Breast epithelium (tissue), 4 donors: ENCODE measurements at regions not wholly inside any gene's neighbourhood (a gene's known extent, or its start where the extent isn't known, plus 50 kb on each side); places are given as distances from the start of the nearest gene placed in this dataset.

Experiments used
- DNase-seq, 2 donors: peaks; one replicate each; pipeline ENCODE4 v3.0.0-alpha.2; 2019; ENCODE audit warnings: low spot score in 2 of 2
- H3K27ac ChIP-seq, 2 donors: fragments of 200-600 bp; sonication (generic) in 1 of 2; one replicate each; pipeline ENCODE4 v1.5.1; 2016 to 2019; ENCODE audit warnings: mild to moderate bottlenecking in 1 of 2
- H3K27me3 ChIP-seq, 2 donors: fragments of 200-600 bp; sonication (generic) in 1 of 2; one replicate each; pipeline versions ENCODE4 v1.5.1 to v1.6.0; 2017 to 2019; ENCODE audit warnings: control low read depth in 1 of 2, mild to moderate bottlenecking in 1 of 2
- H3K36me3 ChIP-seq: fragments of 200-600 bp; one replicate; pipeline ENCODE4 v1.5.1; 2019
- H3K4me1 ChIP-seq, 2 donors: fragments of 200-600 bp; sonication (generic); one replicate each; pipeline ENCODE4 v1.5.1; 2016 to 2019; ENCODE audit warnings: control low read depth in 1 of 2
- H3K4me3 ChIP-seq, 3 donors: fragments of 200-600 bp; sonication (generic); 1 replicate in 2 of 3; 2 replicates in 1 of 3; pipeline ENCODE4 v1.5.1; 2016 to 2019; ENCODE audit warnings: mild to moderate bottlenecking in 3 of 3, moderate library complexity in 2 of 3
- H3K9me3 ChIP-seq, 2 donors: fragments of 200-600 bp; sonication (generic) in 1 of 2; one replicate each; pipeline ENCODE4 v1.5.1; 2016 to 2019; ENCODE audit warnings: control low read depth in 1 of 2
- POLR2A ChIP-seq: fragments of 450-650 bp; IDR thresholded peaks from one replicate; pipeline ENCODE4 v1.6.1; 2016; ENCODE audit warnings: antibody characterized with exemption, mild to moderate bottlenecking, moderate library complexity
- POLR2AphosphoS5 ChIP-seq, 3 donors: sonication (generic); formaldehyde crosslinking; IDR thresholded peaks; one replicate each; pipeline ENCODE4 v1.6.1; 2017; ENCODE audit warnings: antibody characterized with exemption in 3 of 3
- intact Hi-C: fragments of 100-400 bp; cut with DNase I; formaldehyde crosslinking; loops from one replicate; pipeline ENCODE4 v1.15.1; 2023; ENCODE audit warnings: low total_unique reads
- TF ChIP-seq, protein P1 (sequence below), 3 donors: fragments of 450-650 bp; IDR thresholded peaks; one replicate each; pipeline ENCODE4 v1.5.1; 2016 to 2017; ENCODE audit warnings: antibody characterized with exemption in 3 of 3, mild to moderate bottlenecking in 3 of 3, moderate library complexity in 3 of 3

DNA sequence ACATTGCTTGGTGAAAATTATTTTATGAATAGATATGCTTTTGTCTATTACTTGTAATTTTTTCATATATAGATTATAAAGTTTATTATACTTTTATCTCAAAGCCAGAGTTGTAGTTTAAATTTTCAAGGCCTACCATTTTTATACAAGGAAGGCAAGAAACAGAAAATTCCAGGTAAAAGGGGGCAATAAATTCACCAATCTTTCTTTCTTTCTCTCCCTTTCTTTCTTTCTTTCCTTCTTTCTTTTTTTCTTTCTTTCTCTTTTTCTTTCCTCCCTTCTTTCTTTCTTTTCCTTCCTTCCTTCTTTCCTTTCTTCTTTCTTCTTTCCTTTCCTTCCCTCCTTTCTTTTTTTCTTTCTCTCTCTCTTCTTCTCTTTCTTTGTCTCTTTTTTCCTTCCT is 529.4 kb downstream of the PCDH17 start:
- Histone ChIP-seq H3K36me3 (no peaks in the 10 kb centered on the region), H3K9me3 (no peaks in the 10 kb centered on the region), H3K4me1 (no peaks in the 10 kb centered on the region), H3K27me3 (no peaks in the 10 kb centered on the region), H3K4me3 (no peak overlapping the region), H3K27ac (no peak overlapping the region)
- intact Hi-C loops, result no loop called here
- TF ChIP-seq, protein P1, sequence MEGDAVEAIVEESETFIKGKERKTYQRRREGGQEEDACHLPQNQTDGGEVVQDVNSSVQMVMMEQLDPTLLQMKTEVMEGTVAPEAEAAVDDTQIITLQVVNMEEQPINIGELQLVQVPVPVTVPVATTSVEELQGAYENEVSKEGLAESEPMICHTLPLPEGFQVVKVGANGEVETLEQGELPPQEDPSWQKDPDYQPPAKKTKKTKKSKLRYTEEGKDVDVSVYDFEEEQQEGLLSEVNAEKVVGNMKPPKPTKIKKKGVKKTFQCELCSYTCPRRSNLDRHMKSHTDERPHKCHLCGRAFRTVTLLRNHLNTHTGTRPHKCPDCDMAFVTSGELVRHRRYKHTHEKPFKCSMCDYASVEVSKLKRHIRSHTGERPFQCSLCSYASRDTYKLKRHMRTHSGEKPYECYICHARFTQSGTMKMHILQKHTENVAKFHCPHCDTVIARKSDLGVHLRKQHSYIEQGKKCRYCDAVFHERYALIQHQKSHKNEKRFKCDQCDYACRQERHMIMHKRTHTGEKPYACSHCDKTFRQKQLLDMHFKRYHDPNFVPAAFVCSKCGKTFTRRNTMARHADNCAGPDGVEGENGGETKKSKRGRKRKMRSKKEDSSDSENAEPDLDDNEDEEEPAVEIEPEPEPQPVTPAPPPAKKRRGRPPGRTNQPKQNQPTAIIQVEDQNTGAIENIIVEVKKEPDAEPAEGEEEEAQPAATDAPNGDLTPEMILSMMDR (IDR thresholded peaks at IDR 0.05), result no peak
- TF ChIP-seq POLR2A (no peak), POLR2AphosphoS5 (IDR thresholded peaks at IDR 0.05) (no peak)
- DNase-seq, result no peak

DNA sequence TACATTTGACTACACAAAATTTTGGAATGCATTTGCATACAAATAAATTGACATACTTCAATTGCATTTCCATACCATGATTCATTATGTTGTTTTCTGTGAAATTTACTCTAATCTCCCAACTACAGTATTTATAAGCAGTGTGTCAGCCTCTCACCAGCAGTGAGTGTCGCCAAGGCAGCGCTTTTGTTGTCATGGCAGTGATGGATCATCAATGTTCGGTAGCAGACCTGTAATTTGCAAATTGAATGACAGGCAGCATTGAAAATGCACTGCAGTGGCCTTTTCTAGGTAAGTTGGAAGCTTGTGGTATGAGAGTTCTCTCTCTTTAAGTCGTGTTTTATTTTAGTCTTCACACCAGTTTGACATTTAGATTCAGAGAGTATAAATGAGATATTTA is 534.1 kb downstream of the PCDH17 start:
- intact Hi-C loops, result no loop called here
- DNase-seq, result no peak
- Histone ChIP-seq H3K4me3 (no peak overlapping the region), H3K36me3 (no peaks in the 10 kb centered on the region), H3K9me3 (no peaks in the 10 kb centered on the region), H3K27ac (no peak overlapping the region), H3K27me3 (no peaks in the 10 kb centered on the region), H3K4me1 (no peaks in the 10 kb centered on the region)
- TF ChIP-seq POLR2AphosphoS5 (IDR thresholded peaks at IDR 0.05) (no peak), POLR2A (no peak)
- TF ChIP-seq, protein P1 (IDR thresholded peaks at IDR 0.05), result no peak

DNA sequence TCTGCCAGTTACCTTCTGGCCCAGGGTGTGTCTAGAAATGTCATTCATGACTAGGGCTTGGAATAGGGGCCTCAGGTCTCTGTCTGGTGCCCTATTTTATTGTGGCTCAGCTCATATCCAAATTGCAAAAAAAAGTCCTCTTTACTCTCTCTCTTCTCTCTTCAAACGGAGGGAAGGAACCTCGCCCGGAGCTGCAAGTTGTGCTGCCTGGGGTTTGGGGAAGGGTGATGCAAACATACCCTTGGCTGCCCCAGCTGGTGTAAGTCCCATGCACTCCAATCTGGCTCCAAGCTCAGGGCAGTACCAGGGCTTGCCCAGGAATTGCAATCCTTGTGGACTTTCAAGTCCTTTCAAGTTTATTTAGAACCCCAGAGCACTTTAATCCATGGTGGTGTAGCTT is 549.6 kb downstream of the PCDH17 start:
- TF ChIP-seq, protein P1 (IDR thresholded peaks at IDR 0.05), result no peak
- TF ChIP-seq POLR2AphosphoS5 (IDR thresholded peaks at IDR 0.05), result no peak
- no peak for TF ChIP-seq POLR2A
- H3K36me3 ChIP-seq, result no peaks in the 10 kb centered on the region
- no peak overlapping the region for H3K27ac ChIP-seq
- no peak overlapping the region for H3K4me3 ChIP-seq
- no peaks in the 10 kb centered on the region for H3K27me3 ChIP-seq
- H3K4me1 ChIP-seq, result no peaks in the 10 kb centered on the region
- intact Hi-C loops, result no loop called here
- DNase-seq, result no peak
- H3K9me3 ChIP-seq, result peaks cover 8 to 10% of the 10 kb centered on the region in 2 donors

DNA sequence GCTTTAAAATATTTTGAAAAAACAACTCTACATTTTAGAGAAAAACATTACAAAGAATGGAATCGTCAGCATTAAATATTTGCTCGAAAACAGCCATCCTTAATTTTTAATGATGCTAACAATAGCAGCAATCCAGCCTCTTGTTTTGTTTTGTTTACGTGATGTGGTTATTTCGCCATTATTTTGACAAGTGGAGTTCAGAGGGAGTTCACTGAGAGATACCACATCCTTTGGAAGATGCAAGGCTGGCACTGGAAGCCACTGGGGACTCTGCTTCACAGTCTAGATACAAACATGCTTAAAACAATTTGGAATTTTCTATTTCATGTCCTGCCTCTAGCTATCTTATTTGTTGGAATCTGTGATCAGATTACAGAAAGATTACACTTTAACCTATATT is 556.3 kb downstream of the PCDH17 start:
- Histone ChIP-seq H3K4me3 (no peak overlapping the region), H3K27ac (no peak overlapping the region), H3K27me3 (no peaks in the 10 kb centered on the region), H3K9me3 (peaks cover 0 to 6% of the 10 kb centered on the region in 2 donors), H3K36me3 (no peaks in the 10 kb centered on the region), H3K4me1 (no peaks in the 10 kb centered on the region)
- intact Hi-C loops, result no loop called here
- no peak for TF ChIP-seq POLR2AphosphoS5 (IDR thresholded peaks at IDR 0.05)
- no peak for TF ChIP-seq POLR2A
- TF ChIP-seq, protein P1 (IDR thresholded peaks at IDR 0.05), result no peak
- DNase-seq, result no peak

DNA sequence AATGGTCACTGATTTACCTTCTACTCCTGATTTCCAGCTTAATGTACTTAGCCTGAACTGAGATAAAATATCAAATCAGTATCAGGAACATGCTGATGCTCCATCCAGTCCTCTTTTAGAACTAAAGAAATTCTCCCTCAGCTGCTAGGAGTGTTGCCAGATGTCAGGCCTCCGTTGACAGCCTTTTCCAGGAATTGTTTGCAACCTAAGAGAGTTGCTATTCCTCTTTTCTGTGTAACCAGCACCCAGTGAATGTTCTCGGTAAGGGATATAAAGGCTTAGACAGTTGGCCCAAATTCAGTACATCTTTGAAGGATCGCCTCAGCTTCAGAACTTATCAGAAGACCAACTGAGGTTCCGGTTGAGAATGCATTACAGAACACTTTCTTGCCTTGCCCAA is 559.0 kb downstream of the PCDH17 start:
- H3K27me3 ChIP-seq, result no peaks in the 10 kb centered on the region
- intact Hi-C loops, result no loop called here
- H3K36me3 ChIP-seq, result no peaks in the 10 kb centered on the region
- no peak overlapping the region for H3K4me3 ChIP-seq
- H3K9me3 ChIP-seq, result peaks cover 0 to 6% of the 10 kb centered on the region in 2 donors
- TF ChIP-seq, protein P1 (IDR thresholded peaks at IDR 0.05), result no peak
- TF ChIP-seq POLR2A (no peak), POLR2AphosphoS5 (IDR thresholded peaks at IDR 0.05) (no peak)
- no peak overlapping the region for H3K27ac ChIP-seq
- no peaks in the 10 kb centered on the region for H3K4me1 ChIP-seq
- DNase-seq, result no peak
